Prostate gland (tissue), 2 donors: ENCODE measurements at regions not wholly inside any gene's neighbourhood (a gene's known extent, or its start where the extent isn't known, plus 50 kb on each side); places are given as distances from the start of the nearest gene placed in this dataset.

ENCODE experiments used
- POLR2A ChIP-seq: fragments of 450-650 bp; IDR thresholded peaks from one replicate; pipeline ENCODE4 v1.6.1; 2016; ENCODE audit warnings: antibody characterized with exemption, mild to moderate bottlenecking
- POLR2AphosphoS5 ChIP-seq: sonication (generic); formaldehyde crosslinking; IDR thresholded peaks from one replicate; pipeline ENCODE4 v1.6.1; 2017; ENCODE audit warnings: antibody characterized with exemption
- TF ChIP-seq, protein P1 (sequence below), 4 experiments: fragments of 200-600 bp in 2 of 4; fragments of 450-650 bp in 2 of 4; sonication (generic) in 2 of 4; IDR thresholded peaks; 1 replicate in 3 of 4; 2 replicates in 1 of 4; pipeline ENCODE4 v1.5.1; 2016 to 2019; ENCODE audit warnings: antibody characterized with exemption in 4 of 4, mild to moderate bottlenecking in 2 of 4, moderate library complexity in 2 of 4

DNA sequence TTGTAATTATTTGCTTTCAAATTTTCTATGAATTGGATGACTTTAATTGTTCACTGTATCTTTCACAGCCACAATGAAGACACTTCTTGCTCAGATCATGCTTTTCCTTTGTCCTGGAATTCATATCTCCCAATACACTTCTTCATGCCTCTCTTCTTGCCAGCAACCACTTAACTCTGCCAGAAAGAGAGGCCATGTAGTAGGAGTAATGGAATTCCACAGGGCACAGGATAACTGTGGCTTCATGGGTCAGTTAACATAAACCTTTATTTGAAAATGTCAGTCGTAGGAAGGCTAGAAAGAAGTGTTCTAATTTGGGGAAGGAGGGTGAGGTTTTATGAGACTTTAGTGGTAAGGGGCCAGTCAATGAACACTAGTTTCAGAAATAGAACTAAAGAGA lies 190.3 kb downstream of the TMEM167A start:
- TF ChIP-seq, protein P1, sequence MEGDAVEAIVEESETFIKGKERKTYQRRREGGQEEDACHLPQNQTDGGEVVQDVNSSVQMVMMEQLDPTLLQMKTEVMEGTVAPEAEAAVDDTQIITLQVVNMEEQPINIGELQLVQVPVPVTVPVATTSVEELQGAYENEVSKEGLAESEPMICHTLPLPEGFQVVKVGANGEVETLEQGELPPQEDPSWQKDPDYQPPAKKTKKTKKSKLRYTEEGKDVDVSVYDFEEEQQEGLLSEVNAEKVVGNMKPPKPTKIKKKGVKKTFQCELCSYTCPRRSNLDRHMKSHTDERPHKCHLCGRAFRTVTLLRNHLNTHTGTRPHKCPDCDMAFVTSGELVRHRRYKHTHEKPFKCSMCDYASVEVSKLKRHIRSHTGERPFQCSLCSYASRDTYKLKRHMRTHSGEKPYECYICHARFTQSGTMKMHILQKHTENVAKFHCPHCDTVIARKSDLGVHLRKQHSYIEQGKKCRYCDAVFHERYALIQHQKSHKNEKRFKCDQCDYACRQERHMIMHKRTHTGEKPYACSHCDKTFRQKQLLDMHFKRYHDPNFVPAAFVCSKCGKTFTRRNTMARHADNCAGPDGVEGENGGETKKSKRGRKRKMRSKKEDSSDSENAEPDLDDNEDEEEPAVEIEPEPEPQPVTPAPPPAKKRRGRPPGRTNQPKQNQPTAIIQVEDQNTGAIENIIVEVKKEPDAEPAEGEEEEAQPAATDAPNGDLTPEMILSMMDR (IDR thresholded peaks at IDR 0.05): no peak
- TF ChIP-seq POLR2AphosphoS5 (no peak), POLR2A (no peak)
